AG08395 (cell line): ENCODE measurements at regions not wholly inside any gene's neighbourhood (a gene's known extent, or its start where the extent isn't known, plus 50 kb on each side); places are given as distances from the start of the nearest gene placed in this dataset.
"Not testable (repeated sequence)": the region's sequence is repeated elsewhere in the genome, so short reads cannot be mapped to it uniquely, and the experiment has no call there.

ENCODE experiments used
- DNase-seq: peaks from one replicate; pipeline ENCODE4 v3.0.0; 2012; ENCODE audit warnings: mixed read lengths, low spot score

- DNase-seq: no peak
Measured at GRCh38 chr1:22332424-22332717, 119.3 kb upstream of the ZBTB40 start.

GRCh38 chr1:22332795-22333499, 118.7 kb upstream of the ZBTB40 start:
- peak; percentile 36 for DNase-seq

GRCh38 chr1:22333516-22334121, 118.0 kb upstream of the ZBTB40 start:
- no peak for DNase-seq

GRCh38 chr1:22334860-22335550, 116.6 kb upstream of the ZBTB40 start:
- no peak for DNase-seq

- not testable (repeated sequence) for DNase-seq
Measured at GRCh38 chr1:22336274-22336673, 115.4 kb upstream of the ZBTB40 start.

GRCh38 chr1:22336696-22337545, 114.7 kb upstream of the ZBTB40 start:
- DNase-seq: not testable (repeated sequence)

GRCh38 chr1:22338071-22338765, 113.4 kb upstream of the ZBTB40 start:
- no peak for DNase-seq

GRCh38 chr1:22339237-22339636, 112.4 kb upstream of the ZBTB40 start:
- DNase-seq: no peak

GRCh38 chr1:22340066-22340465, 111.6 kb upstream of the ZBTB40 start:
- DNase-seq: no peak

GRCh38 chr1:22340873-22341272, 110.8 kb upstream of the ZBTB40 start:
- DNase-seq: no peak

- peak; percentile 62 for DNase-seq
Measured at GRCh38 chr1:22341791-22342605, 109.7 kb upstream of the ZBTB40 start.

- DNase-seq: no peak
Measured at GRCh38 chr1:22342734-22343191, 108.9 kb upstream of the ZBTB40 start.

- DNase-seq: no peak
Measured at GRCh38 chr1:22343456-22344328, 108.0 kb upstream of the ZBTB40 start.

- no peak for DNase-seq
Measured at GRCh38 chr1:22344329-22344630, 107.4 kb upstream of the ZBTB40 start.

- no peak for DNase-seq
Measured at GRCh38 chr1:22344851-22345560, 106.6 kb upstream of the ZBTB40 start.

GRCh38 chr1:22347854-22348760, 103.5 kb upstream of the ZBTB40 start:
- DNase-seq: no peak

- no peak for DNase-seq
Measured at GRCh38 chr1:22349362-22350043, 102.1 kb upstream of the ZBTB40 start.
